ENCODE measurements at regions not wholly inside any gene's neighbourhood (a gene's known extent, or its start where the extent isn't known, plus 50 kb on each side); places are given as distances from the start of the nearest gene placed in this dataset.
"Not testable (repeated sequence)": the region's sequence is repeated elsewhere in the genome, so short reads cannot be mapped to it uniquely, and the experiment has no call there.

DNA sequence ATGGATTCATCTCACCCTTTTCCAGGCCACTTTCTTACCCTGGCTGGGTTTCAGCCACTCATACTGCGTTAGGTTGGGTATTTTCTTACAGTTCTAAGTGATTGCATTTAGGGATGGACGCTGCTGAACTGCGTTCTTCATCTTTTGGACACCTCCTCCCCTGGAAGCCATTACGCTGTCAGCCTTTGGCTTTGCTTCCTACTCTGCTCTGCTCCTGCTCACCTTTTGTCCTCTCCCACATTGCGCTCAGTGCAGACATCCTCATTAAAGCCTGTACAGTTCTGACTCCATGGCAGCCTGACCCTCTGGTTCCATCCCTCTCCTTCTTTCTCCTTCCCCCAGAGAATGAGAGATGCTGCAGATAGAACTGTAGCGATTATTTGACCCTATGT is 108.9 kb downstream of the SRGAP2 start:
- not testable (repeated sequence) for DNase-seq (ENCODE audit: low read depth)

- not testable (repeated sequence) for DNase-seq (ENCODE audit: low read depth)
These were observed 111.8 kb downstream of the SRGAP2 start for GRCh38 chr1:206314951-206315636.

DNA sequence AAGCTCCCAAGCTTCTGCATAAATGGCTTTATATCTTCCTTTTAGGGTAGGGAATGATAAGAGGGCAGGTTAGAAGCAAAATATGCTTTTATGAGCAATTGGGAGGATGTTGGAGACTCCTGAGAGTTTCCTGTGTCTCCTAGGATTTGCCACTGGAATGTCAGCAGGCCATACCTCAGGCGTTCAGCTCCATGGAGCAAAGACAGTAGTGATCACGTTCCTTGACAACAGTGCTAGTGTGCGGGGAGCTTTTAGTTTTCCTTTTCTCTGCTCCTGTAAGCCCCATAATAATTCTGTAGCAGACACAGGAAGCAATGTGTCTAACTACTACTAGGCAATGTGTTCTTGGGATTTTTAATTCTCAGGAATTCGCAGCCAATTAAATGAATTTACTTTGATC is 113.6 kb downstream of the SRGAP2 start:
- DNase-seq (ENCODE audit: low read depth), result not testable (repeated sequence)

DNA sequence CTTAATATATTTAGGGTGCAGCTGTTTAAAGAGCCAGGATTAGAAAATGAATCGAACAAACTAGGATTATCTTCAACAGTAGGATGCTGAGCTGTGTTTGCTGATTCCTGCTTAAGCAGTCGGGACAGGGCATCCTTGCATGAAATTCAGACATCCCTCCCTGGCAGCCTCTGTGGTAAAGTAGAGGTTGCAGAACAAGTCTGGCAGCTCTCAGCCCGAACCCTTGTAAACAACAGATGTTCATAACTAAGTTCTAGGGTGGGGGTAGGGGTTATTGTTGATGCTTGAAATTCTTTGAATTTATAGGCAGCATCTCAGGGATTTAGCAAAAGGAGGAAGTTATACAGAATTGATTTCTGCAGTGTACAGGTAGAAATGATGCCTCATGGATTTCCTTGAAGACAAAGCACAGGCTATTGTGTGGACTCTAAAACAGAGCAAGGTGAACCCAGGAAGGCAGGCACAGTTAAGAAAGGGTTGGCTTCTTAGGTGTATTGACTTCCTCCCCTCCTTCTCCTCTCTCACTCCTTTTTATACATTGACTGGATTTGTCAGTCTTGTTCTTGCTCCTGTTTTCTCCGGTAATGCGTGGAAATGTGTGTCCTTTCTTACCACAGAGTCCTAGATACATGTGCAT is 114.7 kb downstream of the SRGAP2 start:
- DNase-seq (ENCODE audit: low read depth), result not testable (repeated sequence)

DNA sequence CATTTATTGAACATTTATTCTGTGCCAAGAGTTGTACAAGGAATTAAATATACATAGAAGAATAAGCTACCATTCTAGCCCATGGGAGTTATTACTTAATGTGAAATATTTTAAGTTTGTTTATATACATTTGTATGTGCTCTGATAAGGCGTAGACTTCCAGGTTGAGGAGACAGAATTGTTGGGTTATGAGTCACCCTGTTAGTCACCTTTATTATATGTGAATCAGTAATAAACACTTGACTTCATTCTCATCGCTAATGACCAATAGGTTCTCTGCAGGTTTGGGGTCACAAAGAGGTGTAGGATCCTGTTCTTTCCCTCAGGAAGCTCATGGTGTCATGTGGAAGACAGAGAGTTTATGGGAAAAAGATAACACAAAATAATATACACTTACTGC is 116.9 kb downstream of the SRGAP2 start:
- DNase-seq (ENCODE audit: low read depth), result not testable (repeated sequence)

- not testable (repeated sequence) for DNase-seq (ENCODE audit: low read depth)
These were observed 123.0 kb downstream of the SRGAP2 start for GRCh38 chr1:206326159-206326939.

DNA sequence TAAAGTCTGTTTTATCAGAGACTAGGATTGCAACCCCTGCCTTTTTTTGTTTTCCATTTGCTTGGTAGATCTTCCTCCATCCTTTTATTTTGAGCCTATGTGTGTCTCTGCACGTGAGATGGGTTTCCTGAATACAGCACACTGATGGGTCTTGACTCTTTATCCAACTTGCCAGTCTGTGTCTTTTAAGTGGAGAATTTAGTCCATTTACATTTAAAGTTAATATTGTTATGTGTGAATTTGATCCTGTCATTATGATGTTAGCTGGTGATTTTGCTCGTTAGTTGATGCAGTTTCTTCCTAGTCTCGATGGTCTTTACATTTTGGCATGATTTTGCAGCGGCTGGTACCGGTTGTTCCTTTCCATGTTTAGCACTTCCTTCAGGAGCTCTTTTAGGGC is 128.3 kb downstream of the SRGAP2 start:
- not testable (repeated sequence) for DNase-seq (ENCODE audit: low read depth)

DNA sequence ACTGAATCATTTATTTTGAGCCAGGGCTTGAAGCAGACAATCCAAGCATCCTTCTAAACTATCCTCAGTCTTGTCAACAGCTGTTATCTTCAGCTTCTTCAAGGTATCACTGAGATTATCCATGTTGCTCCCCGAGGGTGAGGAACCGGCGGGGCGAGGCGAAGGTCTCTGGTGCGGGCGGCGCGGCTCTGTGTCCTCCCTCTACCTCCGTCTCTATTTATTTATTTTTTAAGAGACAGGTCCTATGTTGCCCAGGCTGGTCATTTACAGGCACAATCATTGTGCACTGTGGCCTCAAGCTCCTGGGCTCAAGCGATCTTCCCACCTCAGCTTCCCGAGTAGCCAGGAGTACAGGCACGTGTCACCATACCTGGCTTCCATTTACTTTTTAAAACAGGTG is 130.0 kb downstream of the SRGAP2 start:
- DNase-seq (ENCODE audit: low read depth), result not testable (repeated sequence)

DNA sequence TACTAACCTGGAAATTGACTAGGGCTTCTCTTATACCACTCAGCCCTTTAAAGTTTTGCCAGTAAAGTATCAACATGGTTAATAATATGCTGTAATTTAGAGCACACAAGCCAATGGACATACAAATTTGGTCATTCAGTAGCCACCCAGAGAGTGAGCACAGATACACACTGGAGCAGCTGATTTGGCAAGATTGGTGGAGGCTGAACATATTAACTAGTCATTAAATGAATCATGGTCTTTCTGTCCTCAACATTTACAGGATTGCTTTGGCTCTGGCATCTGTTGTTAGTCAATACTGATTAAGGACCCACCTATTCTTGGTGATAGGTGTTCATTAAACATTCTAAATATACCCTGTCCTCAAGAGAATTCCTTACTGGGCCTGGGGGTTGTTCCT is 130.6 kb downstream of the SRGAP2 start:
- not testable (repeated sequence) for DNase-seq (ENCODE audit: low read depth)

- DNase-seq (ENCODE audit: low read depth), result not testable (repeated sequence)
These were observed 131.1 kb downstream of the SRGAP2 start for GRCh38 chr1:206334481-206334880.

- not testable (repeated sequence) for DNase-seq (ENCODE audit: low read depth)
These were observed 131.8 kb downstream of the SRGAP2 start for GRCh38 chr1:206335162-206335561.

DNA sequence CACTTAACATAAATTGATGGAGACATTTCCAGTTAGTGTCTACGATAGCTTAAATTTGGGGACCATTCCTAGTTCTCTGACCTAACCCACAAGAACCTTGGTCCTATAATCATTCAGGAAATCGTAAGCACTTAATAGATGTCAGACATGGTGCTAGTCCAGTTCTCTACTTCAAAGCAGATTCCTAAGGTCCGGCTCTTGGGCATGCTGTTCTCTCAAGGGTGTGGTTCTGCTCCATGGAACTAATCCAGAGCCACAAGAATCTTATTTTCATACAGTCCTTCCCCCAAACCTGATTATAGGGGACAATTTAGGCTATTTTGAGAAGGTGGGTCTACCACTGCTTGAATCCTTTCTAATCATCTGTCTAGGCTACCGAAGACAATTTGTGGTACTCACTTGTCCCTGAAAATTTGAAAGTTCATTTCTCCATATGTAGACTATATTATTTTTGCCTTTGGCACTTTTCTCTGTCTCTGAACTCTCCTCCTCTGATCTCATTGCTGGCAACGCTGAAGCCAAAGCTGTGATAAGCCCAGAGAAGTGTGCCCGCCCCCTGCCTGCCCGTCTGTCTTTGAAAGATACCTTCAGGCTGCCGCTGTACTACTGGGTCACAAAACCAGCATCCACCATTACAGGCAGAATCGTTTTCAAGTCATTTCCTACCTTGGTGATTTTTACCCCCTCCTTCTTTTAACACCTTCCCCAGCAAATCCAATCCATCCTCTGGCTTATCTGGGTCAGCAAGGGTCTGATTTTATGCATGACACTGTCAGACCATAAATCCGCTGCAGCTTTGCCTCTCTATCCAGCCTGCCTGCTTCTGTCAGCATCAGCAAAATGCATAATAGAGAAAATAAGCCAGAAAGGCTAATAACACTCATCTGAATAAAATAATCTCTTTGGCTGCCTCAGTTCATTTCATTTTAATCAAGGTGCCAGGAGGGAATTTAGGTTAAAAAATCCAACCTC is 132.8 kb downstream of the SRGAP2 start:
- not testable (repeated sequence) for DNase-seq (ENCODE audit: low read depth)

DNA sequence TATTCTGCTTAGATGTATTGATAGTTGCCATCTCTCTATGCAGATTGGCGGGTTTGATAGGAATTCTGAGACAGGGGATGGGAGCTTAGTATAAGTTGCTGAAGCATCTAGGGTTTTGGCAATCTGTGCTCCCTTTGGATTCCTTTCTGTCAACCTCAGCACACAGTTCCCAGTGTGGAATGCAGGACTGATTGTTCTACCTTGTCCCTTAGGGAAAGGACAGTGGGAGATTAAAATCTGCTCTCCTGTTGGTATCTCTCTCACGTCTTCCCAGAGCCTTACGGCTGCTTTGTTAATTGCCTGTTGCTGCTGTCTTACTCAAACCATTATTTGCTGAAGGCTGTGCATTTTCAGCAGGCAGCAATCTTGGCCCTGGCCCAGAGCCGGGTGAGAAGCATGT is 133.3 kb upstream of the IKBKE start:
- DNase-seq (ENCODE audit: low read depth), result not testable (repeated sequence)

- DNase-seq (ENCODE audit: low read depth), result not testable (repeated sequence)
These were observed 119.6 kb upstream of the IKBKE start for GRCh38 chr1:206350493-206351275.

DNA sequence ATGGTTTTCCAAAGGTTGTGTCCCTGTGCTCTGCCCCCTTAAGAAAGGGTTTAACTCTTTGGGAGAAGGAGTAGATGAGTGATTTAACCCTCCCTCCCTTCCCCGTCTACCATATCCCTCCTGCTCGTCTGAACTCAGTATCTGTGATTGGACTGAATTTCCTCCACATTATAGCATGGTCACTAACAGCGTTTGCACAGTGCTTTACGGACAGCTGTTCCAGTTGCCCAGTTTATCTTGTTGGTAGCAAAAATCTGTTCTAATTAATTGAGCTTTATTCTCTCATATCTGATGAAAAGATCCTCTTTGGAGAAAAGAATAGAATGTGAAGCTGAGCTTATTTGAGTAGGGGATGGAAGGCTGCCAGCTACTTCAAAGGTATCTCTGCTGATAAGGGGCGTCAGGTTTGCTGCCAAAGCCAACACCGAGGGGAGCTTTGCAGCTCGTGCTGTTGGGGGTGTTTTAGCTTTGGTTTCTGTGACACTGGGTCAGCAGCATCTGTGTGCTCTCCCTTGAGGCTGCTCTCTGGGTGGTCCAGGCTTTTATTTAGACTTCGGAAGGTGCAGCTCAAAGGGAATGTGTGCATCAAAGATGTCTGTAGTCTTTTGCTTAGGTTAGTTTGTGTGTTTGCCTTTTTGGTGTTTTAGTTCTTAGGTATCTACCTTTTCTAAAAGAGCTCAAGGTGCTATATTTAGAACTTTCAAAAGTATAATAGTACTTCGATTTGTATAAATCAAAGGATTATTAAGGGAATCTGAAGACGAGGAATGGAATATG is 118.8 kb upstream of the IKBKE start:
- DNase-seq (ENCODE audit: low read depth), result not testable (repeated sequence)

DNA sequence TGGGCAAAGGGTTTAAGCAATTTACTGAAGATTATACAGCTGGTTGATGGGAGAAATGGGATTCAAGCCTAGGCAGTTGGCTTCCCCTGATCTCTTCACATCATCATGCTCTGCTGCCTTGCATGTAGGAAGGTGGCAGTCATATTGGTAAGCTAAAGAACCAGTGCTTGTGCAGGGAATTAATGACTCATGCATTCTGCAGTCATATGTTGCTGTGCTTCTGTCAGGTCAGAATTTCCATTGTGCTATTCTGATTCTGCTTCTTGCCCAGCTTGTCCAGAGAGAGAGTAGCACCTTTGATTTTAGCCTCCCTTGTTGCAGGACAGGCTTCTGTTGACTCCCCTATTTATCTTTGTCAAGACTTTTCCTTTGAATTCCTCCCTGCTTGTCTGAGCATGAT is 114.0 kb upstream of the IKBKE start:
- DNase-seq (ENCODE audit: low read depth), result peak; percentile 33

DNA sequence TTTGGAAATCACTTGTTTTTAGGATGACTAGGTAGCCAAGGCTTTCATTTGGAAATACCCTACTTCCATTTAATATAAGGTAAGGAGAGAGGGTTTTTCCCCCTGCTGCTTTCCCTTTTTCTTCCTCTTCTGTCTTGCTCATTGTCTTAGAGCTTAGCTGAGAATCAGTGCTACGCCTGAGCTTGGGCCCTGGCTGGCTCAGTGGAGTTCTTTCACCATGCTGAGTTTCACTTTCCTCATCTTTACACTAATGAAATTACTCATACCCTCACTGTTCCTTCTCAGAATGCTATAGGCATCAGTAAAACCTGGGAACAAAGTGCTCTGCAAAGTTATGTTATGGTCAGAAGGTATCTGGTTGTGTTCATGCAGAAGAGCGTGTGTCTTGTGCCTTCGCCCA is 112.3 kb upstream of the IKBKE start:
- DNase-seq (ENCODE audit: low read depth), result not testable (repeated sequence)

DNA sequence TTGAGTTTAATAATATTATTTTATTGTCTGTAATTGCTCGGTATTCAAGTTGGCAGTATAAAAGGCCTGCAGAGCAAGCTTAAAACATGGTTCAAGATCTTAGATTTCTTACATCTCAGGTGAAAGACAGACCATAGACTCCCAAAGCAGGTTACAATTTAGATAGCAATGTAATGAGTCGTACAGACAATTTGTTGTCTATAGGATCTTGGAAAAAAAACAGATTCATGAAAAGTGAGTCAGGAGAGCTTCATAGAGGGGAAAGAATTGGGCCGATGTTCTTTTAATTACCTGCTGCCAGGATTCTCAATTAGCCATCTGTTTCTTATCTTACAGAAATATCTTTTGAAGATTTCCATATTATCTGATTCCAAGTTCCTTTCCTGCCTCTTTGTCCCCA is 111.5 kb upstream of the IKBKE start:
- not testable (repeated sequence) for DNase-seq (ENCODE audit: low read depth)

GRCh38 chr1:206359377-206359776 is 110.9 kb upstream of the IKBKE start:
- not testable (repeated sequence) for DNase-seq (ENCODE audit: low read depth)

GRCh38 chr1:206361978-206362543 is 108.2 kb upstream of the IKBKE start:
- DNase-seq (ENCODE audit: low read depth), result not testable (repeated sequence)

Measured in stromal cell of bone marrow (primary cell).